Activated T-helper 17 cell treated with anti-CD3 and anti-CD28 coated beads, Interleukin-2, amount 50 U/mL, for 72 hours (primary cell): ENCODE measurements at regions not wholly inside any gene's neighbourhood (a gene's known extent, or its start where the extent isn't known, plus 50 kb on each side); places are given as distances from the start of the nearest gene placed in this dataset.

ENCODE experiments used
- ATAC-seq: fragments of 150-1000 bp; cut with Tn5 transposase; replicated peaks from 2 replicates; pipeline ENCODE4 v1.10.0; 2021; ENCODE audit warnings: mild to moderate bottlenecking, moderate library complexity
- H3K27ac Mint-ChIP-seq: one replicate; pipeline ENCODE4 v1.8.0; 2022; ENCODE audit warnings: mixed read lengths
- H3K27me3 Mint-ChIP-seq: one replicate; pipeline ENCODE4 v1.8.0; 2022; ENCODE audit warnings: mixed read lengths
- H3K36me3 Mint-ChIP-seq: one replicate; pipeline ENCODE4 v1.8.0; 2022; ENCODE audit warnings: low read depth, mild to moderate bottlenecking, mixed read lengths
- H3K4me1 Mint-ChIP-seq: one replicate; pipeline ENCODE4 v1.8.0; 2022; ENCODE audit warnings: mixed read lengths
- H3K4me3 Mint-ChIP-seq: one replicate; pipeline ENCODE4 v1.8.0; 2022; ENCODE audit warnings: mild to moderate bottlenecking, mixed read lengths
- H3K9me3 Mint-ChIP-seq: one replicate; pipeline ENCODE4 v1.8.0; 2022; ENCODE audit warnings: mixed read lengths

GRCh38 chr9:86513429-86513828 lies 159.2 kb upstream of the TUT7 start:
- Mint-ChIP-seq H3K9me3 (no peaks in the 10 kb centered on the region), H3K36me3 (no peaks in the 10 kb centered on the region), H3K27ac (no peak overlapping the region), H3K4me1 (no peaks in the 10 kb centered on the region), H3K4me3 (no peak overlapping the region), H3K27me3 (peaks cover 5% of the 10 kb centered on the region)
- no peak for ATAC-seq

GRCh38 chr9:86512929-86513328 lies 158.7 kb upstream of the TUT7 start:
- Mint-ChIP-seq H3K4me3 (no peak overlapping the region), H3K36me3 (no peaks in the 10 kb centered on the region), H3K9me3 (no peaks in the 10 kb centered on the region), H3K27me3 (peaks cover 5% of the 10 kb centered on the region), H3K4me1 (no peaks in the 10 kb centered on the region), H3K27ac (no peak overlapping the region)
- no peak for ATAC-seq

- no peaks in the 10 kb centered on the region for H3K9me3 Mint-ChIP-seq
- no peak for ATAC-seq
- no peak overlapping the region for H3K4me3 Mint-ChIP-seq
- peaks cover 5% of the 10 kb centered on the region for H3K27me3 Mint-ChIP-seq
- no peaks in the 10 kb centered on the region for H3K4me1 Mint-ChIP-seq
- no peak overlapping the region for H3K27ac Mint-ChIP-seq
- H3K36me3 Mint-ChIP-seq, result no peaks in the 10 kb centered on the region
Measured at GRCh38 chr9:86511614-86512360, 157.6 kb upstream of the TUT7 start.

DNA sequence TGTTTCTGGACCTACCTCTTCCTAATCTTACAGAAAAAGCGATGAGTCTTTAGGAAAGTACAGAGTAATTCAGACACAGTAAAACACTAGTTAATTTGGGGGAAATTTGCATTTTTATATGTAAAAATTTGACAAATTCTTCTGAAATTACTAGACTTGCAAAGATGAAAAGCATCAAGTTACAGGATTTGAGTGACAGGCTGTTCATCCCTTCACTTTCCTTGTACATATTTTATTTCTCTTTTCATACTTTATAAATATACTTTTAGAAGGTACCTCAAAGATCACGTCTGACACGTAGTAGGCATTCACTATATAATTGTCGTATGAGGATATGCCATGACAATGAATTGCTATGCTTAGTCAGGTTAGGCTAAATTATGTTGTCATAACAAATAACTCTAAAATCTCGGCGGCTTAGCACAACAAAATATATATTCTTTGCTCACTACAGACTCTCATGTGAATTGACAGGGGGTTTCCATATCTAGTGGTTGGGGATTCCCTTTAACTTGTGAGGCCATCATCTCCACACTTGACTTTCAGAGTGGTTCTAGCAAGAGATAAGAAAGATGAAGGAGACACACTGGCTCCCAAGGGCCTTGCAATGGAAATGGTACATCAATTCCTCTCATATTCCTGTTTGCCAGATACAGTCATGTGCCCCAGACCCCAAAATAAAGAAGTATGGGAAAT lies 154.1 kb upstream of the TUT7 start:
- Mint-ChIP-seq H3K4me3 (no peak overlapping the region), H3K27me3 (peaks cover 15% of the 10 kb centered on the region), H3K27ac (no peak overlapping the region), H3K4me1 (no peaks in the 10 kb centered on the region), H3K9me3 (no peaks in the 10 kb centered on the region), H3K36me3 (no peaks in the 10 kb centered on the region)
- ATAC-seq, result no peak

- H3K27ac Mint-ChIP-seq, result no peak overlapping the region
- no peak overlapping the region for H3K4me3 Mint-ChIP-seq
- H3K36me3 Mint-ChIP-seq, result no peaks in the 10 kb centered on the region
- H3K9me3 Mint-ChIP-seq, result no peaks in the 10 kb centered on the region
- H3K4me1 Mint-ChIP-seq, result no peaks in the 10 kb centered on the region
- ATAC-seq, result no peak
- H3K27me3 Mint-ChIP-seq, result peaks cover 18% of the 10 kb centered on the region
Measured at GRCh38 chr9:86507212-86507630, 153.0 kb upstream of the TUT7 start.

GRCh38 chr9:86503942-86504341 lies 149.7 kb upstream of the TUT7 start:
- H3K36me3 Mint-ChIP-seq, result no peaks in the 10 kb centered on the region
- H3K4me1 Mint-ChIP-seq, result no peaks in the 10 kb centered on the region
- H3K4me3 Mint-ChIP-seq, result no peak overlapping the region
- no peaks in the 10 kb centered on the region for H3K9me3 Mint-ChIP-seq
- no peak overlapping the region for H3K27ac Mint-ChIP-seq
- ATAC-seq, result no peak
- H3K27me3 Mint-ChIP-seq, result peaks cover 36% of the 10 kb centered on the region

DNA sequence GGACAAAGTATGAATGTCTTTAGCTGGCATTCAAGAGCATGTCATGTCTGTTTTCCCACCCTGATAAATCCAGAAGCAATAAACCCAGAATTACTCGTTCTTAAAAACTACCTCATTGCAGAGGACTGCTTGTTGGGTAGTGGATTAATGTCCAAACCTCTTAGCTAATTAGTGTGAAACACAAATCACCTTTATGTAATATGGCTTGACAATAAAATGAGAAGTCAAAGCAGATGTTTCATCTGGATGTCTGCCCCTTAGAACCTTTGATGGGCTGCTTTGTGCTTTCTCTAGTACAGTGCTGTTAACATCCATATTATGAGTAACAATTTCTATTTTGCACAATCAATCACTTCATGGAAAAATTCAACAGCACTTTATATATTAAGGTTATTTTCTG lies 149.1 kb upstream of the TUT7 start:
- no peak overlapping the region for H3K4me3 Mint-ChIP-seq
- H3K36me3 Mint-ChIP-seq, result no peaks in the 10 kb centered on the region
- no peaks in the 10 kb centered on the region for H3K9me3 Mint-ChIP-seq
- peaks cover 40% of the 10 kb centered on the region for H3K27me3 Mint-ChIP-seq
- H3K27ac Mint-ChIP-seq, result no peak overlapping the region
- no peaks in the 10 kb centered on the region for H3K4me1 Mint-ChIP-seq
- ATAC-seq, result no peak

DNA sequence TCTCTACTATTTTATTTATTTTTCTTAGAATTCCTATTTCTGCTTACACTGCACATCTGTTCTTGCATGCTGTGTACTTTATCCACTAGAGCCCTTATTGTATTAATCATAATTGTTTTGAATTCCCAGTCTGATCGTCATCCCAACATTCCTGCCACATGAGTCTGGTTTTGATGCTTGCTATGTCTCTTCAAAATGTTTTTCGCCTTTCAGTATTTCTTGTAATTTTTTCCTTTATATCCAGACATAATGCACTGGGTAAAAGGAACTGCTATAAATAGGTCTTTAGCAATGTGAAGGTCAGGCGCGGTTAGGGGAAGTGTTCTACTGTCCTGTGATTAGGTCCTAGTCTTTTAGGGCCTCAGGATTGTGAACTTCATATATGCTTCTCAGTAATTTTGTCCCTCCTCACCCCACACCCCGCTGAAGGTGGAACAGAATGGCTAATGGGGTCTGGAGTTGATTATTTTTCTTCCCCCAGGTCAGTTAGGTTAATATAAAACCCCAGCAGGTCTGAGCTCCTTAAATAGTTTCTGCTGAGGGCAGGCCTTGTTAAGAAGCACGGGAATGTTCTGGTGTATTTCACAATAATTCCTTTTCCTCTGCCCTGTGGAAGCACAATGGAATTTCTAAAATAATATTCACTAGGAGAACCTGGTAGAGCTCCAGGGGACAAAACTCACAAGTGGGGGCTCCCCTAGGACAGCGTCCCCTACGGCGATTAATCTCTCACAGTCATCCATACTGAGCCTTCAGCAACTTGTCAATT lies 146.6 kb upstream of the TUT7 start:
- Mint-ChIP-seq H3K36me3 (no peaks in the 10 kb centered on the region), H3K27me3 (peaks cover 48% of the 10 kb centered on the region)
- ATAC-seq, result no peak

DNA sequence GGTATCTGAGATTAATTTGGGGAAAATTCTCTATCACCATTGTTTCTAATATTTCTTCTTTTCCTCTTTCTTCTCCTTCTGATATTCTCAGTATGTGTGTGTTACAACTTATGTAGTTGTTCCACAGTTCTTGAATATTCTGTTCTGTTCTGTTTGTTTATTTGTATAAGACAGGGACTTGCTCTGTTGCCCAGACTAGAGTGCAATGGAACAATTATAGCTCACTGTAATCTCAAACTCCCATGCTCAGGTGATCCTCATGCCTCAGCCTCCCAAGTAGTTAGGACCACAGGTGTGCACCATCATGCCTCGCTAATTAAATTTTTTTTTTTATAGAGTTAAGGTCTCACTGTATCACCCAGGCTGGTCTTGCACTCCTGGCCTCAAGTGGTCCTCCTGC lies 145.8 kb upstream of the TUT7 start:
- Mint-ChIP-seq H3K27me3 (peaks cover 48% of the 10 kb centered on the region), H3K36me3 (no peaks in the 10 kb centered on the region), H3K27ac (no peak overlapping the region)

More for the DNA sequence above, 146.6 kb upstream of the TUT7 start:
- Mint-ChIP-seq H3K9me3 (no peaks in the 10 kb centered on the region), H3K27ac (no peak overlapping the region), H3K4me1 (no peaks in the 10 kb centered on the region), H3K4me3 (no peak overlapping the region)

DNA sequence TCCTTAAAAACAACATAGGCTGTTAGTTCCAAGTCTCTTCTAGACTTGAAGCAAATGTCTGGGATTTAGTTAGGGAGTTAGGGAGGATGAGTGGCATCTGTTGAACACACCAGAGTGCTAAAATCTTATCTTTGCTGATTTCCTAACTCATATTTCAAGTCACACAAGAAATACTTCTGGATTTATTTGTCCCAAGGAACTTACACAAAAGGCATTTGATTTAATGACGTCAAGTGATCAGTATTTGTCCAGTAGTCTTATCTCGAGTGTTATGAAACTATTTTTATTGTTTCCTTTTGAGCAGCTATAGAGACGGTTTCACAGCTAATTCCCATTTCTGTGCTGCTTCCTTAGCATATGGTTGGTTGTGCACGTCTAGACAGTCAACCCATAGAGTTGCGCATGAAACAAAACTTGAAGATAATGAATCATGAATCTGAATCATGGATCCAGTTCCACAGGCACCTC lies 140.5 kb upstream of the TUT7 start:
- ATAC-seq, result no peak
- peaks cover 16% of the 10 kb centered on the region for H3K27me3 Mint-ChIP-seq
- H3K36me3 Mint-ChIP-seq, result no peaks in the 10 kb centered on the region
- no peaks in the 10 kb centered on the region for H3K4me1 Mint-ChIP-seq
- H3K4me3 Mint-ChIP-seq, result no peak overlapping the region
- no peak overlapping the region for H3K27ac Mint-ChIP-seq
- H3K9me3 Mint-ChIP-seq, result no peaks in the 10 kb centered on the region

More for the DNA sequence above, 145.8 kb upstream of the TUT7 start:
- Mint-ChIP-seq H3K4me1 (no peaks in the 10 kb centered on the region), H3K9me3 (no peaks in the 10 kb centered on the region), H3K4me3 (no peak overlapping the region)
- no peak for ATAC-seq

DNA sequence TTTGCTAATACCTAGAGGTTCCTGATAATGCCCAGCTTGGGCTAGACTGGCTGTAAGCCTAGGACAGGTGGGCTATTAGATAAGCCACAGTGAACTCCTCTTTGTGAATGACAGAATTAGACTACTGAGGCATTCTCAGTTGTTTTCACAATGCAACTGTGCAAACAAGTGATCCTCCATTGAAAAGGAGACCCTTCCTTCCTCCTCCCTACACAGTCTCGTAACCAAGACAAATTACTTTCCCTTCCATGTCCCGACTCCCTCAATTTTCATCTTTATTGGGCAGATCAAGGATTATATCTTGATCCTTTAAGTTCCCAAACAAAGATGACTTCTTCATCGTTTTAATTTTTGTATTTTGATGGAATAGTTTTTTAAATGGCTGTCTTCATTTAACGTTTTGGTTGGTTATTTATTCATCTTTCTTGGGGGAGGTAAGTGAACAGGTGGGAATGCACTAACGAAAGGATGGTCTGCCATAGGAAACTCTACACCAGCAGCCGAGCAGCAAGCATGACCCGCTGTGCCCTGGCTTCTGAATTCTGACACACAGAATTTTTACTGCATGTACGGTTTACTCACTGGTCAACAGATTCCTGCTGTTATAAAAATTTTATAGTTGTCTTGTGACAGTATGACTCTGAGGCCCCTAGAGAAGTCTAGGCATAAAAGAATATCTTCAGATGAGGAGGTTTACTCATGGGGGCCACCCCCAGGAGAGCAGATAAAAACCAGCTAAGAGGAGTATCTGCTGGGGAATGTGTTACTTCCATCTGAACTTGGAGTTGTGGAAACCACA lies 137.5 kb upstream of the TUT7 start:
- H3K36me3 Mint-ChIP-seq, result no peaks in the 10 kb centered on the region
- H3K4me3 Mint-ChIP-seq, result no peak overlapping the region
- no peak overlapping the region for H3K27ac Mint-ChIP-seq
- no peaks in the 10 kb centered on the region for H3K4me1 Mint-ChIP-seq
- H3K27me3 Mint-ChIP-seq, result no peaks in the 10 kb centered on the region
- H3K9me3 Mint-ChIP-seq, result no peaks in the 10 kb centered on the region
- ATAC-seq, result no peak

DNA sequence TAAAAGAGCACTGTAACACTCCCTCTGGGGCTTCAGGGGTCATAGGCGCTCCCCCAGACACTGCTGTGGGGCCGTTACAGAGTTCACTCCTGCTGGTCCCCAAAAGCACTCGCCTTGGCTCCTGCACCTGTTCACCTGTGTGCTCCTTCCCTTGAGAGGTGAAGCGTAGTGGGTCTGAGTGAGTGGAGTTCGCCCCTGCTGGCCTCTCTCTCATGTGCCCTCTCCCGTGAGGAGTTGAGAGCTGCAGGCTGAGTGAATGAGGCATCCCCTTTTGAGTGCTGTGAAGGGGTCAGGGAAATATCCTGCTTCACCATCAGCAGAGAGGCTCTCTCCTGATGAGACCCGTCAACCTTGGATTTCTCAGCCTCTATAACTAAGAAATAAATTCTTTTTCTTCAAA lies 134.6 kb upstream of the TUT7 start:
- Mint-ChIP-seq H3K4me3 (no peak overlapping the region), H3K27ac (no peak overlapping the region), H3K36me3 (no peaks in the 10 kb centered on the region), H3K9me3 (no peaks in the 10 kb centered on the region), H3K27me3 (no peaks in the 10 kb centered on the region), H3K4me1 (no peaks in the 10 kb centered on the region)
- no peak for ATAC-seq

GRCh38 chr9:86488345-86488744 lies 134.1 kb upstream of the TUT7 start:
- Mint-ChIP-seq H3K36me3 (no peaks in the 10 kb centered on the region), H3K4me1 (no peaks in the 10 kb centered on the region), H3K27me3 (no peaks in the 10 kb centered on the region), H3K9me3 (no peaks in the 10 kb centered on the region), H3K4me3 (no peak overlapping the region), H3K27ac (no peak overlapping the region)
- no peak for ATAC-seq

DNA sequence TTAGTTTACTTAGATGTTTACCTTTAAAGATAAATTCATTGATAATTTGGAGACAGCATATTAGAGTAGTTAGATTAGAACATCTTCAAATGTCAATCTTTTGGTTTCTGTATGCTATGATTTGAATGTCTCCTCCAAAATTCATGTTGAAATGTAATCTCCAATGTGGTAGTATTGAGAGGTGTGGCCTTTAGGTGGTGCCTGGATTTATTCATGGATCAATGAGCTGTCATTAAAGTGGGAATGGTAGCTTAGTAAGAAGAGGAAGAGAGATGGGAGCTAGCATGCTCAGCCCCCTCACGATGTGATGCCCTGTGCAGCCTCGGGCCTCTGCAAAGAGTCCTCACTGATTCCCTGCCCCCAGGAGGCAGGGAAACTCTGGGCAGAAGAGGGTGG lies 133.6 kb upstream of the TUT7 start:
- Mint-ChIP-seq H3K36me3 (no peaks in the 10 kb centered on the region), H3K9me3 (no peaks in the 10 kb centered on the region), H3K27me3 (no peaks in the 10 kb centered on the region), H3K4me1 (no peaks in the 10 kb centered on the region), H3K27ac (no peak overlapping the region), H3K4me3 (no peak overlapping the region)
- no peak for ATAC-seq
